GM19468 (cell line): ENCODE measurements at regions not wholly inside any gene's neighbourhood (a gene's known extent, or its start where the extent isn't known, plus 50 kb on each side); places are given as distances from the start of the nearest gene placed in this dataset.
"Not testable (repeated sequence)": the region's sequence is repeated elsewhere in the genome, so short reads cannot be mapped to it uniquely, and the experiment has no call there.

Experiments used
- ATAC-seq: cut with Tn5 transposase; IDR thresholded peaks from one replicate; pipeline ENCODE4 v1.9.1; 2021; ENCODE audit warnings: mild to moderate bottlenecking, moderate library complexity, moderate number of reproducible peaks; ENCODE audit not compliant: unreplicated experiment; ENCODE audit errors: extremely low read depth

DNA sequence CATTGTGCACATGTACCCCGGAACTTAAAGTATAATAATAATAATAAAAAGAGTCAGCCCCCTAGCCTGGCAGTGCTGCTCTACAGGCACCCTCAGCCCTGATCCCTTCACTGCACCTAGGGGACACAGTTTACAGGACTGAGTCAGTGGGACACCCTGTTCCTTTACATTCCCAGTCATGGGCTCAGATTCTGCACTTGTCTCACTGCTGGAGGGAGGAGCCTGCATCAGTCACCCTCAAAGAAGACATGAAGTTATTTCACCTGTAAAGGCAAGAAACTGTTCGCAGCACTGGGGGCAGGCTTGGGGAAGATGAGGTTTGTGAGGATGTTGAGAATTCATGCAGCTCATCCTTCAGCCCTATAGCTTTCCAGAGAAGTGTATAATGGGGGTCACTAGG is 50.7 kb upstream of the VPREB1 start:
- ATAC-seq = no peak

DNA sequence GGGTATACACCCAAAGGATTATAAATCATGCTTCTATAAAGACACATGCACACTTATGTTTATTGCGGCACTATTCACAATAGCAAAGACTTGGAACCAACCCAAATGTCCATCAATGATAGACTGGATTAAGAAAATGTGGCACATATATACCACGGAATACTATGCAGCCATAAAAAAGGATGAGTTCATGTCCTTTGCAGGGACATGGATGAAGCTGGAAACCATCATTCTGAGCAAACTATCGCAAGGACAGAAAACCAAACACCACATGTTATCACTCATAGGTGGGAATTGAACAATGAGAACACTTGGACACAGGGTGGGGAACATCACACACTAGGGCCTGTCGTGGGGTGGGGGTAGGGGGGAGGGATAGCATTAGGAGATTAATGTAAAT is 51.1 kb upstream of the VPREB1 start:
- not testable (repeated sequence) for ATAC-seq

DNA sequence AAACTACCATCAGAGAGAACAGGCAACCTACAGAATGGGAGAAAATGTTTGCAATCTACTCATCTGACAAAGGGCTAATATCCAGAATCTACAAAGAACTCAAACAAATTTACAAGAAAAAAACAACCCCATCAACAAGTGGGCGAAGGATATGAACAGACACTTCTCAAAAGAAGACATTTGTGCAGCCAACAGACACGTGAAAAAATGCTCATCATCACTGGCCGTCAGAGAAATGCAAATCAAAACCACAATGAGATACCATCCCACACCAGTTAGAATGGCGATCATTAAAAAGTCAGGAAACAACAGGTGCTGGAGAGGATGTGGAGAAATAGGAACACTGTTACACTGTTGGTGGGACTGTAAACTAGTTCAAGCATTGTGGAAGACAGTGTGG is 51.6 kb upstream of the VPREB1 start:
- not testable (repeated sequence) for ATAC-seq

DNA sequence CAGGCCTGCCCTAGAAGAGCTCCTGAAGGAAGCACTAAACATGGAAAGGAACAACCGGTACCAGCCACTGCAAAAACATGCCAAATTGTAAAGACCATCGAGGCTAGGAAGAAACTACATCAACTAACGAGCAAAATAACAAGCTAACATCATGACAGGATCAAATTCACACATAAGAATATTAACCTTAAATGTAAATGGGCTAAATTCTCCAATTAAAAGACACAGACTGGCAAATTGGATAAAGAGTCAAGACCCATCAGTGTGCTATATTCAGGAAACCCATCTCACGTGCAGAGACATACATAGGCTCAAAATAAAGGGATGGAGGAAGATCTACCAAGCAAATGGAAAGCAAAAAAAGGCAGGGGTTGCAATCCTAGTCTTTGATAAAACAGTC is 54.8 kb upstream of the VPREB1 start:
- not testable (repeated sequence) for ATAC-seq

DNA sequence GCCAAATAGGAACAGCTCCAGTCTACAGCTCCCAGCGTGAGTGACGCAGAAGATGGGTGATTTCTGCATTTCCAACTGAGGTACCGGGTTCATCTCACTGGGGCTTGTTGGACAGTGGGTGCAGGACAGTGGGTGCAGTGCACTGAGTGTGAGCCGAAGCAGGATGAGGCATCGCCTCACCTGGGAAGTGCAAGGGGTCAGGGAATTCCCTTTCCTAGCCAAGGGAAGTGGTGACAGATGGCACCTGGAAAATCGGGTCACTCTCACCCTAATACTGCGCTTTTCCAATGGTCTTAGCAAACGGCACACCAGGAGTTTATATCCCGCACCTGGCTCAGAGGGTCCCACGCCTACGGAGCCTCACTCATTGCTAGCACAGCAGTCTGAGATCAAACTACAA is 56.7 kb upstream of the VPREB1 start:
- not testable (repeated sequence) for ATAC-seq

DNA sequence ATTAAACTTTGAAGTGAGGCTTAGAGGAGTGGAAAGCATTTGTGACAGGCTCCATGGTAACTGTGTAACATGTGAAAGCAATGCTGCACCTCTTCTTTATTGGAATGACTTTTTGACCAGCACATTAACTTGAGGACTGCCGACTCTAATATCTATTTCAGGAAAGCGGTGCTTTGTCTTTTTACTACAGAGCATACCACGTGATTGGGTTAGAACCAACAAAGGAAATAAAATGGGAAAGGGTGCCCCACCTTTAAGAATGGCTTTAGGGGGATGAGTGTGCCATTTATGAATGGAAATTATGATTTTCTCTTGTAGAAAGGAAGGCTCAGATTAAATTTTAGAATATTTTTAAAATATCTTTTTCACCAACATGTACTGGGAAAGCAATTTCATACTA is 57.3 kb upstream of the VPREB1 start:
- ATAC-seq = no peak

DNA sequence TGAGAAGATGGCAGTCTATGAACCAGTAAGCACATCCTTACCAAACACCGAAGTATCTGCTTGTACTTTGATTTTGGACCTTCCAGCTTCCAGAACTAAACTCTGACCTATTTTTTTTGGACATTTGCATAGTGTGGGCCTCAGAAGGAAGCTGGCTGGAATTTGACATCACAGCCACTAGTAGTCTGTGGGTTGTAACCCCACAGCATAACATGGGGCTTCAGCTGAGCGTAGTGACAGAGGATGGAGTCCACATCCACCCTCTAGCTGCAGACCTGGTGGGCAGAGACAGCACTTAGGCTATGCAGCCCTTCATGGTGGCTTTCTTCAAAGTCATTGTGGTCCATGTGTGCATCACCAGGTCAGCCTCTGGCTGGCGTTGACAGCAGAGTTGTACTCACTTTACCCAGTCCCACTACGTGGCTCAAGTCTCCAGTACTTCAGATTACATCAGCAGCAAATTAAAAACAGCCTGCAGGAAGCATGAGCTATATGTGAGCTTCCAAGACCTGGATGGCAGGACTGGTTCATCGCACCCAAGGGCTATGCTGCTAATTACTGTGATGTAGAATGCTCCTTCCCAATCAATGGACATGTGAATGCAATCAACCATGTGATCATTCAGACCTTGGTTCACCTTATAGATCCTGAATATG is 58.6 kb upstream of the VPREB1 start:
- ATAC-seq = no peak

DNA sequence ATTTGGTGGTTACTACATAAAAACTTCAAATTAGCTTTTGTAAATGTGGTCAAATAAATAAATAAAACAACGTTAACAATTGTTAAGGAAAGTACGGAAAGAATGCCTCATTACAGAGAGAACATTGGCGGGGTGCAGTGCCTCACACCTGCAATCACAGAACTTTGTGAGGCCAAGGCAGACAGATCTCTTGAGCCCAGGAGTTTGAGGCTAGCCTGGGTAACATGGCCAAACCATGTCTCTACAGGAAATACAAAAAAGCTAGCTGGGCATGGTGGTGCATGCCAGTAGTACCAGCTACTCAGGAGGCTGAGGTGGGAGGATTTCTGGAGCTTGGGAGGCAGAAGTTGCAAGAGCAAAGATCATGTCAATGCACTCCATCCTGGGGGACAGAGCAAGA is 59.4 kb upstream of the VPREB1 start:
- no peak for ATAC-seq

DNA sequence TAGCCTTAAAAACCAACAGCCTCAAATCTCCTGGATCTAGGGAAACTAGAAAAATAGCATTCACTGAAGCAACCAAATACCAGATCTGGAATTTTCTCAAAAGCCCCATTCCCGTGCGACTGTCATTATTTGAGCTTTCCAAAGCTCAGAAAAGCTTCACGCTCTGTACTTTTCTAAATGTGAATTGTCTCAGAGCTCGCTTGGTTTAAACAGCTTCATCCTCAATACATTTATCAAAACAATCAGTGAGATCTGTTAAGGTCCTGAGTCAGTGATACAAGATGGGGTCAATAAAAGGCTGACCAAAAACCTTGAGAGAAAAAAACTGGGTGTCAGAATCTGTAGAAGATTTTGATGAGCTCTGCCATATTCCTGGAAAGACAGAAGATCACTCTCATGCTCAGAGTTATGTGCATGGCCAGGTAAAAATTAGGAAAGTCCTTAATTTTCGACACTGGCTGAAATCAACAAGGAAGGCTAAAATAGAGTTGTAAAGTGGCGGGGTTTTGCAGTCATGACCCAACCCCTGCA is 60.2 kb upstream of the VPREB1 start:
- no peak for ATAC-seq

DNA sequence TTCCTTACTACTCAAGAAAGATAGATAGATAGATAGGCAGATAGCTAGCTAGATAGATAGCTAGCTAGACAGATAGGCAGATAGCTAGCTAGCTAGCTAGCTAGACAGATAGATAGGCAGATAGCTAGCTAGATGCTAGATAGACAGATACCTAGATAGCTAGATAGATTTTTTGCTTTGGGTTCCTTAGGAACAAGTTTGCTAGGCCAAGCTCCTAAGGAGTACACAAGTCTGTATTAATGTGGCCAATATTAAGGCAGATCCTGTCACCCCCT is 61.7 kb upstream of the VPREB1 start:
- no peak for ATAC-seq

DNA sequence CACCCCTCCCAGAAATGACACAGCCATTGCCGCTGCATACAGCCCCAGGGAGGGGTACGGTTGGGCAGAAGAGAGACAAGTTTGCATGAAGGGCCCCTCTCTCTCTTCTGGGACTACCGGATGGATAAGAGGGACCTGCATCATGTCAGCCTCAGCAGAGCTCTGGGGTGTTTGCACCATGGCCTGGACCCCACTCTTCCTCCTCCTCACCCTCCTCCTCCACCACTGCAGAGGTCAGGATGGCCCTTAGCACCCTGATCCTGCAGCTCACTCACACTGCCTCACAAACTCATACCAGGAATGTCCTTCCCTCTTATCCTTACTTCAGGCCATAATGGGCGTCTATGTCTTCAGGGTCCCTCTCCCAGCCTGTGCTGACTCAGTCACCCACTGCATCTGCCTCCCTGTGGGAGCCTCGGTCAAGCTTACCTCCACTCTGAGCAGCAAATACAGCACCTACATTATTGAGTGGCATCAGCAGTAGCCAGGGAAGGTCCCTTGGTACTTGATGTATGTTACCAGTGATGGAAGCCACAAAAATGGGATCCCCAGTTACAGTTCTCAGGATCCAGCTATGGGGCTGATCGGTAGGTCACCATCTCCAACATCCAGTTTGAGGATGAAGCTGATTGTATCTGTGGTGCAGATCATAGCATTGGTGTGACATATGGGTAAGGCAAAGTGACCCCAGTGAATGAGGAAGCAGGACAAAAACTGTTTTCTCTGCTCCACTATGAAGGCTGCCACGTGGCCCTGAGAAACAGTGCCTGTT is 62.2 kb upstream of the VPREB1 start:
- ATAC-seq = no peak

DNA sequence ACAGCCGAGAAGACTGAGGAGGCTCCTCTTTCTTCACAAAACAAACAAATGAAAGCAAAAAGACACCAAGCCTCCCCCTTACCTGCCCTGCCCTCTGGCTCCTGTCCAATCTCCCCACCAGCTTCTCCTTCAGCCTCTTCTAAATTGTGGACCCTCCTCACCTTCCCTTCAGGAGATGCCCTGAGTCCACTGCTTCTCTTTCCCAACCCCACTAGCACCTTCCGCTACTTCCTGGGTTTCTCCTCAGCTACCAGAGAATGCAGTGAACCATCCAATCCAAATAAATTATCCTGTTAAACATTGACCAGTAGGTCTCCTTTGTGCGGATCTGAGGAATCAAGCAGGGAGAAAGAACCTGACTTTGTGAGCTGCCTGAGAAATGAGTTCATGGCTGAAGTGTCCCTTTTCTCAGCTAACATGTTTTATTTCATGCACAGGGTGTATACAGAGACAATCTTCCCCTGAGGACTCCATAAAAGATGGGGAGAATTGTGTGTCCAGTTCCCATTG is 63.2 kb upstream of the VPREB1 start:
- no peak for ATAC-seq

DNA sequence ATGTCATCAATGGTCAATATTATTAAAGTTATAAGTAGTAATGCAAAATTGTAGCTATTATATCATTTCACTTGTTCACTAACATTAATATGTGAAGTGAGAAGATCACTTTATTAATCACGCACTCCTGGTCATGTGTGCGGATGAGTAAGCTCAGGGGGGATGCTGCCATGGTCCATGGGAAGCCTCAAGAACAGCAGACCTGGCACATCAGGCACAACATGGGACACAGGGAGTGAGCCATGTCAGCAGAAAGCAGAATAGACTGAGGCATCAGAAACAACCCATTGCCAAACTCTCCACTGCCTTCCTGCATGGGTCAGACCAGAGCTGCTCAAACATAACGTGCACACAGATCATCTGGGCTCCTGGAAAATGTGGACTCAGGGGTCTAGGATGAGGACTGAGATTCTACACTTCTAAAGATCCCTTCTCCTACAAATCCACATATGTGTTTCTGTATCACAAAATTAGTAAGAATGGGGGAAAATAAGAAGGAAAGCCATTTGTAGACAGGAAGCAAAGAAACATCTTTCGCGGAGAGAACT is 63.8 kb upstream of the VPREB1 start:
- no peak for ATAC-seq

DNA sequence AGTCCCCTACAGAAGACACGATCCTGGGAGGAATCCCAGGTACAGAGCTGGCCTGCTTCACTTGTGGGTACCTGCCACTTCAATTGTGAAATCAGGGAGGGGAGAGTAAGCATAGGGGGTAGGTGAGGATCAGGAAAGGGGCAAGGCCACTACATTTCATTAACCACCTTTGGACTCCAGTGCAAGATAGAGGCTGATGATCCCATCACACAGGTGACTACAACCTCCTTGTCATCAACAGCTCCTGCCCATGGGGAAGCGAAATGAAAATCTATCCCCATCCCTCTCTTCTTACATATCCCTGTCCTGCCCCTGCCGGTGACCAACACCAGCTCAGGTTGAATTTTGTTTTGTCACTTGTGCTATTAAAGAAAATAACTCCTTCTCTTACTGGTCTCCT is 64.7 kb upstream of the VPREB1 start:
- ATAC-seq = no peak

DNA sequence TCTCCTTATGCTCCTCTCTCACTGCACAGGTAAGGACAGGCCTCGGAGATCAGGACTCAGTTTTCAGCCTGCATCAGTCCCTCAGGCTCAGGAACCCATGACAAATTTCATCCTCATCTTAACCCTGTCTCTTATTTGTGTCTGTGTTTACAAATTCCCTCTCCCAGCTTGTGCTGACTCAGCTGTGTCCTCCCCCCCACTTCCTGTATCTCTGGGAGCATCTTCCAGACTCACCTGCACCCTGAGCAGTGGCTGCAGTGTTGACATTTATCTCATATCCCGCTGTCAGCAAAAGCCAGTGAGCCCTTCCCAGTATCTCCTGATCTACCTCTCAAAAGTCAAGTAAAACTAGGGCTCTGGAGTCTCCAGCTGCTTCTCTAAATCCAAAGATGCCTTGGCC is 65.6 kb upstream of the VPREB1 start:
- ATAC-seq = no peak

DNA sequence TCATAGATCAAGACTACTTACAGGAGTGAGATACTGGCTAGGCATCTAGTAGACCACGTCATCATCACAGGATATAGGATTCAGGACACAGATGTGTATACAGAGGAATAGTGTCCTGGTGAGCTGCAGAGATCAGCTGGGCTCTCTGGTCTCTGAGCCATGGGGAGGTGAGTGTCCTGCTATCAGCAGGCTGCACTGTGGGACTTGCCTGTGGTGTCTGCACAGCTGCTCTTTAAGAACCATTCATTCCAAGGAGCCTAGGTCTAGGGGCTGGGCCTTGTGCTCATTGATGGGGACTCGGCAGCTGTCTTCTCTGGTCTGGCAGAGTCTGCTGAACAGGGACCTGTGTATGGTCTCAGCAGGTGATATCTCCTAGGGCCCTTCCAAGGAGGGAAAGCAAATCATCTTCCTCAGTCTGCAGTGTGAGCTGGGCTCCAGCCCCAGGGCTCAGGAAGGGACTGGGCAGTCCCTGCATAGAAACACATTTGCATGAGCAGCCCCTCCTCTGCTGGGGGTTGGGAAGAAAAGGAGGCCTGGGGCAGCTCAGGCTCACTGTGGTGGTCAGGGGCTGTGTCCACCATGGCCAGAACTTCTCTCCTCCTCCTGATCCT is 66.1 kb upstream of the VPREB1 start:
- ATAC-seq = no peak

DNA sequence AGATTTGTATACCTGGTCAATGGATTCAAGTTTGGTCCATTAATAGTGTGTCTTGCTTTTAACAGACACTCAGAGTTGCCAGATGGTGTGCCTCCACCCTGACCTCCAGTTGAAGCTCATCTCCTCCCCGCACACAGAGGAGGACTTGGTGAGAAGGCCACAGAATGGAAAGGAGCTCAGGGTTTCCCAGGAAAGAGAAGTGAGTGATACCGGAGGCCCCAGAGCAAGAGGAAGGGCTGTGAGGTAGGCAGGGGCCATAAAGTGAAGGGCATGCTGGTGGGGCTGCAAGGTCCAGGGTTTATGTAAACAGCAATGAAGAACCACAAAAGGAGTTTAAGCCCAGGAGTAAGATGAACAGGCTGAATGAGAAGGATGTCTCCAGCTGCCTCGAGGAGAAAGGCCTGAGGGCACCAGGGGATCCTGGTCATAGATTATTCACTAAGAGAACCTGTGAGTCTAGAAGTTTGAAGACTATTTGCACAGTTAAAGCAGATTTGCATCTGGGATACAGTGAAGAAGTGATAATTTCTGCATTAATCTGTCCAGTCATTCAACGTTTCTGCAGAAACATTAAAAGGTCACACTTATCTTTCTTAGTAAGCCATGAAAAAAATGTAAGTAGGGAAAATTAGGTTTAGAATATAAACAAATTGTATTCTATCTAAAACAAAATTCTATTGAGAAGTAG is 67.5 kb upstream of the VPREB1 start:
- ATAC-seq = no peak

DNA sequence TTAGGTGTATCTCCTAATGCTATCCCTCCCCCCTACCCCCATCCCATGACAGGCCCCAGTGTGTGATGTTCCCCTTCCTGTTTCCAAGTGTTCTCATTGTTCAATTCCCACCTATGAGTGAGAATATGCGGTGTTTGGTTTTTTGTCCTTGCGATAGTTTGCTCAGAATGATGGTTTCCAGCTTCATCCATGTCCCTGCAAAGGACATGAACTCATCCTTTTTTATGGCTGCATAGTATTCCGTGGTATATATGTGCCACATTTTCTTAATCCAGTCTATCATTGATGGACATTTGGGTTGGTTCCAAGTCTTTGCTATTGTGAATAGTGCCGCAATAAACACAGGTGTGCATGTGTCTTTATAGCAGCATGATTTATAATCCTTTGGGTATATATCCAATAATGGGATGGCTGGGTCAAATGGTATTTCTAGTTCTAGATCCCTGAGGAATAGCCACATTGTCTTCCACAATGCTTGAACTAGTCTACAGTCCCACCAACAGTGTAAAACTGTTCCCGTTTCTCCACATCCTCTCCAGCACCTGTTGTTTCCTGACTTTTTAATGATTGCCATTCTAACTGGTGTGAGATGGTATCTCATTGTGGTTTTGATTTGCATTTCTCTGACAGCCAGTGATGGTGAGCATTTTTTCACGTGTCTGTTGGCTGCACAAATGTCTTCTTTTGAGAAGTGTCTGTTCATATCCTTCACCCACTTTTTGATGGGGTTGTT is 71.5 kb upstream of the VPREB1 start:
- not testable (repeated sequence) for ATAC-seq

DNA sequence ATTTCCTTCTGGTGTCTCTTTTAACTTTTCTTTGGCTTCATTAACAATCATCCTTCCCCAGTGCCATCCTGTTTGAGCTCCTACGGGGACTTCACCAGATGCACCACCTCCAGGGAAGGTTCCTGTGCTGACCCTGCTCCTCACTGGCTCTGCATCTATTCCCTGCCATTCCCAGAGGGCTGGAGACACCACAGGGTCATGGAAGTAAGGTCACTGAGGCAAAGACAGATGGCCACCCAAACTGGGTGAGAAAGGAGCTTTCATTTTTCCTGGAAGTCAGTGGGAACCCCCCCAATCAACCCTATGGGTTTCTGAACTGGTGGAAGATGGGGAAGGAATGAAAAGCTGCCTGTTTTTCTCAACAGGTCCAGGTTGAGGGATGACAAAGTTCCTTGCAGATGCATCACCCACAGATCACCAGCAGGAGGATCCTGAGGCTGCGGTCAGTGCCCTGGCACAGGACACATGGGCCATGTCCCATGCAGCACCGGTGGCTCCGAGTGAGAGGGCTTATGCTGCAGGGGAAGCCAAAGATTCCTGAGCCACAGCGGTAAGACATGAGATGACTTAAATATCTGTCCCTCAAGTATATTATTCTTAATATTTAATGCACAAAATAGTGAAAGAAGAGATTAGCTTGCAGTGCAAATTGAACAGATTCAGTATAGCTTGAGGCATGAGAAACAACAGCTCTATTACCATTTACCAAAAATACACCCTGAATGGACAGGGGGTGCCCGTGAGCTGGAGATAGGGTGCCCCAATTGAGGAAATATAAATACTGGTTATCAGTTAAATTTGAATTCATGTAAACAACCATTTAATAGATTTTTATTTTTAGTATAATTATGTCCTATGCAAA is 73.0 kb upstream of the VPREB1 start:
- ATAC-seq = no peak
